G401.6 (cell line): ENCODE measurements at regions not wholly inside any gene's neighbourhood (a gene's known extent, or its start where the extent isn't known, plus 50 kb on each side); places are given as distances from the start of the nearest gene placed in this dataset.

Source experiments
- FAIRE-seq: peaks from 2 replicates; lab custom pipeline; 2012; peaks lifted over from hg19 to GRCh38; lab: Jason Lieb, UNC

DNA sequence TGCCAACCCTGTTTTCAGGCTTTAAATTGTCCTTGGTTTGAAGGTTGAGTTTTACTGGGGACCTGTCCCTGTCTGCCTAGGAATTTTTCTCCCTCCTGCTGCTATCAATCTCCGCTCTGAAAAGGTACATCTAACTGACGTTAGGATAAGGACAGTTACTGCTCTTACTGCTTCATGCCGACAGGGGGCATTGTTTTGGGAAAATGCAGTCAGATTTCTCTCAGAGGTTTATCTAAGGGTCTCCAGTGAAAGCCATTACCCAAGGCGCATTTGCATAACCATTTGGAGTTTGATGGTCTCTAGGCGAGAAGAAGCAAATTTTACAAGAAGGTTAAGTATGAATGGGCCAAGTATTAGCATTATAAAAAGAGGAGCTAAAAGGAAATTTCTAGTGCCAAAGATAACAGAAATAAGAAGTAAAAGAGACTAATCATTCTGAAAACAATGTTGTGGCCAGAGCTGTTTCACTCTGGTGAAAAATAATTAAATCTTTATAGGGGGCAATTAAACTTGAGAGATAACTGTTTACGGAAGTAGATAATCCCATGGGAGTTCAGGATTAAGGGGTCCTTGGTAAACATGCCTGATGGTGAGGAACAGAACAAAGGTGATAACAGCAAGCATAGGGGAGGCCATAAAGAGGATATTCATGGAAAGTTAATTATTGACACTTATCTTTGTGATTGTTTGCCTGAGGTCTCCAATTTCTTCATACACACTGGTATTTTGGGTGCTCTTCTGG, 605.0 kb downstream of the MTRR start:
- no peak for FAIRE-seq

GRCh38 chr5:8474569-8474930, 605.6 kb downstream of the MTRR start:
- FAIRE-seq, result no peak

GRCh38 chr5:8478326-8478725, 609.4 kb downstream of the MTRR start:
- no peak for FAIRE-seq

DNA sequence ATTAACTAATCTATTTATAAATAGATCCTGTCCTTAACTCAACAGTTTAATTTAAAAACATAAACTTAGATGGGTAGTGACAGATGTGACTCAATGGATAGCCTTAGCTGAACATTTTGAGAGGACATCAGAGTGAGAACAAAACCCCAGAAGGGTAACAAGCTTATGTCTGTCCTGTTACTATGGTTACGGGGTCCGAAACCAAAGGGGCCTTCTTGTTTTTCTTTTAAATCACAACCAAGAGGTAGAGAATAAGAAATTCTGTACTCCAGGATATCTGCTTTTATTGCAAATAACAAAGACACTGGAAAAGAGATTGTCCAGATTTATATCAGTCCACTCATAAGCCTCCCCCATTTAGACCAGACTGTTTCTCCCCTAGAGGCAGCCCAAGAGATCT, 612.1 kb downstream of the MTRR start:
- no peak for FAIRE-seq

- FAIRE-seq, result no peak
Observed at GRCh38 chr5:8491254-8491653, 622.3 kb downstream of the MTRR start.

DNA sequence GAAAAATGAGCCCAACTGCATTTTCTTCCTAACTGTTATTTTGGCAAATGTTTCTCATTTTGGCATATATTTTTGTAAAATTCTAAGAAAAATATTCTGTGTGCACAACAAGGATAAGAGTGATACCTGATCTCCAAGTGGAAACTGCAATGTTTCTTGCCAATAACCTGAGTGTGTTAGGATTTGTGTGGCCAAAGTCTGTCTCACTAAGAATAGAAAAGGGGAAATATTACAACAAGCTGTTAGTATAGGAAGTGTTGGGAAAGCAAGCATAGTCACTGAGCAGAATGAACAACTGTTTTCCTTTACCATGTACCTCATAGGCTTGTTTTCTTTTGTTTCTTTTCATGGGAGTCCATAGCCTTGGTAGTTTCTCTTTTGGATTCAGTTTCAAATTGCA, 624.2 kb downstream of the MTRR start:
- no peak for FAIRE-seq

DNA sequence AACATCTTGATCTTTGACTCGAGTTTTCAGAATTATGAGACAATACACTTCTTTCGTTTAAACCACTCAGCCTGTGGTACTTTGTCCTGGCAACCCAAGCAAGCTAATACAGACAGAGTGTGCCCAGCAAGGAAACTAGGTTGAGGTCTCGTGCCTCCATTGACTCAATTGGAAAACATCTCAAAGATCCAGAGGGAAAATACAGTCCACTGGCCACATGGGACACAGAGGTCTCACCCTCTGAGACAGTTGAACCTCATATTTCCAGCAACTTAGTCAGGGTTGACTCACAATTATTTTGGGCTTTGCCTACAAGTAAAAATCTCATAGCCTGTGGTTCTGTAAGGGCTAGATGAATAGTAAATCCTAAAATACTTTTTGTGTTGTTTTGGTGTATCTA, 631.5 kb downstream of the MTRR start:
- no peak for FAIRE-seq

DNA sequence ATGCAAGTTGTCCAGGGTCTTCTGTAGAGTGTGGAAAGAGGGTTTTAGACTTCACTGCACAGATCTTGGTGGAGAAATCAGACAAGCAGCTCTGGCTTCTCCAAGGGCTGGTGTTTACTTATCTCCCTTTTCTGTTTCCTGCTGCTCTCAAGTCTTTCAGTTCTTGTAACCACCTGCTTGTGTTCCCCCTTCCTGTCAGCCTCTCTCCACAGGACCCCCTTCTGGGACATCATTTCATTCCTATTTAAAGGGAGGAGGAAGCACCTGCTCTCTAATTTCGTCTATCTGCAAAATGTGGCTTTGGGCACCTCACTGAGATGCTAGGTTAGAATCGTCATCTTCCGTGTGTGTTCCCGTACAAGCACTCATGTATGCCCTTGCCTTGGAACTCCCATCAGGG, 636.2 kb downstream of the MTRR start:
- no peak for FAIRE-seq

GRCh38 chr5:8508231-8508630, 639.3 kb downstream of the MTRR start:
- FAIRE-seq, result no peak

DNA sequence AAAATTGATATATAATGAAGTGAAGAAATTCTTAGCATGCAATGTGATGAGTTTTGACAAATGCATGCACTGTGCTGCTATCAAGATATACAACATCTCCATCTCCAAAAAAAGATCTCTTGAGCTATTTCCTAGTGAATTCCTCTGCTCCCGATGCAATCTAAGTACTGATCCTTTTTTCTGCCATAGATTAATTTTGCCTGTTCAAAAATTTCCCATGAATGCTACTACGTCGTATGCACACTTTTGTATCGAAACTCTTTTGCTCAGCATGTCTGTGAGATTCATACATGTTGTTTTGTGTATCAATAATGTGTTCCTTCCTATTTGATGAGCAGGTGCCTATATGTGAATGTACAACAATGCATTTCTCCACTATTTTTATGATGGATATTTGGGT, 647.4 kb downstream of the MTRR start:
- no peak for FAIRE-seq

GRCh38 chr5:8517456-8517855, 648.5 kb downstream of the MTRR start:
- FAIRE-seq, result no peak

DNA sequence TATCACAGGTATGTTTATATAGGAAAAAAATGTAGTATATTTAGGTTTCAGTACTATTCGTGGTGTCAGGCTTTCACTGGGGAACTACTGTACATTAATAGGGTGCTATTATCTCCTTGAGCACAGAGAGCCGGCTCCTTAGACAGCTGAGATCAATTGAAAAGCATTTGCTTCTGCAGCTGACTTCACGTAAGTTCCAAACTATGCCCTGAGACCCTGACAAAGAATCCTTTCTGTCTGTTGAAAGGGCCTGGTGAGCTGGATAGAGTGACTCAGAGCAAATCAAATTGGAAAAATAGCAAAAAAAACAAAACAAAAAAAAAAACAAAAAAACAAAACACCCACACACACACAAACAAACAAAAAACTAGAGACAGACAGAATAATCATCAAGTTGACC, 652.0 kb downstream of the MTRR start:
- no peak for FAIRE-seq

DNA sequence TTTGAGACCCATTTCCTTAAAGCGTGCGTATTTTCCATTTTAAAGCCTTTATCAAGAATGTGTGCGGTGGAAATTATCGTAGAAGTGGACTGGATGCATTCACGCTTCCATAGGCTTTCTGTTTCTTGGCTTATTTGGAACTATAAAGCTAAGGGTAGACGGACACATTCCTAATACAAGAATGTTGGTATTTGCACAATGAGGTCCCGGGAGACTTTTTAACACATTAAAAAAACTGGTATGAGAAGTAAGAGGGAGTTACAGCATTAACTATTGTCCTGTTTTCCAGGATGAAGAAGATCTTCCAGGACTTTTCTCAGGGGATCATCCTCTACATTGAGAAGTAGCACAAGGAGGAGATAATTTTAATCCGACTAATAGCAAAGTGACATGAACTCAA, 653.0 kb downstream of the MTRR start:
- FAIRE-seq, result no peak

- FAIRE-seq, result no peak
Observed at GRCh38 chr5:8522646-8523045, 653.7 kb downstream of the MTRR start.

- no peak for FAIRE-seq
Observed at GRCh38 chr5:8523501-8523900, 654.6 kb downstream of the MTRR start.

DNA sequence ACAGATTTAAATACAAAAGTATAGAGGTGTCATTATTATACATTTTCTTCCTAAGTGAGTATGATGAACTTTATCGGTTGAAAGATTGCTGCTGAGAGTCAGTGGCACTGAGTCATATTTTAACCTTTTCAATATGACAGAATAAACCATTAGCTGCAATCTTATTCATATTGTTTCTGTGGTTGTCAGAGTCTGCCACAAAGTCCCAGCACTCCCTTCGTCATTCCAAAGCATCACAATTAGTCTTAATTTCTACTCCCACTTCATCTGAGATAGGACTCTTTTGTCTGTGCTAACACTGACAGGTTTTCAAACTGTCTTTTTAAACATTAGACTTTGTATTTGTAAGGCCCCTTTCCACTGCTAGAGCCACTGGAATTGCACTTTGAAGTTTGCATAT, 656.9 kb downstream of the MTRR start:
- FAIRE-seq, result no peak

GRCh38 chr5:8528106-8528505, 659.2 kb downstream of the MTRR start:
- no peak for FAIRE-seq

DNA sequence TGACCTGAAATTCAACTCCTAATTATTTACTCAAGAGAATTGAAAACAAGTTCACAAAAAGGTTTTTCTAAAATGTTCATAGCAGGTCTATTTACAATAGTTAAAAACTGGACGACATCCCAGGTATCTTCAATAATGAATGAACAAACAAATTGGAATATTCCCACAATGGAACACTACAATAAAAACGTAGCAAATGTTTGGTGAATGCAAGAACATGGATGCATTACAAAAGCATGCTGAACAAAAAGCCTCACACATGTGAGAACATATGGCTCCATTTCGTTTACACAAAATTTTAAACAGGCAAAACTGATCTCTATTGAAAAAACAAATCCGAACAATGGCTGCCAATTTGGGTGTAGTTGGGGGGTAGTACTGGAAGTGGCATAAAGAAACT, 669.9 kb downstream of the MTRR start:
- FAIRE-seq, result no peak

DNA sequence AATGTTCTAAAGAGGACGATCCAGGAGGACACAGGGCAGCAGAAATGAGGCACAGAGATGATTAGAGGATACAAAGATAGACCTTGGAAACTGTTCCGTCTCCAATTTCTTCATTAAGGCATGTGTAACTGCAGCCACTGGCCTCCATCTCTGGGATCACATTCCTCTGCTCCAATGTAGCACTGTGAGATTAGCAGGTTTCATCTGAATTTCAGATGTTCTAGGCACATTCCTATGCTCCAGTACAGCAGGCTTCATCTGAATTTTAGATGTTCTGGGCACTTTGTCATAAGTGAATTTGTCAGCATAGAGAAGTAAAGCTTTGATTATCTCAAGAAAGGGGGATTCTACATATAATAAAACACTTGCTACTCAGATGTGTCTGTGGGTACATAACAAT, 671.4 kb downstream of the MTRR start:
- no peak for FAIRE-seq

GRCh38 chr5:8550921-8551320, 682.0 kb downstream of the MTRR start:
- no peak for FAIRE-seq

- peak; percentile 47 for FAIRE-seq
Observed at GRCh38 chr5:8553364-8553763, 684.4 kb downstream of the MTRR start.

DNA sequence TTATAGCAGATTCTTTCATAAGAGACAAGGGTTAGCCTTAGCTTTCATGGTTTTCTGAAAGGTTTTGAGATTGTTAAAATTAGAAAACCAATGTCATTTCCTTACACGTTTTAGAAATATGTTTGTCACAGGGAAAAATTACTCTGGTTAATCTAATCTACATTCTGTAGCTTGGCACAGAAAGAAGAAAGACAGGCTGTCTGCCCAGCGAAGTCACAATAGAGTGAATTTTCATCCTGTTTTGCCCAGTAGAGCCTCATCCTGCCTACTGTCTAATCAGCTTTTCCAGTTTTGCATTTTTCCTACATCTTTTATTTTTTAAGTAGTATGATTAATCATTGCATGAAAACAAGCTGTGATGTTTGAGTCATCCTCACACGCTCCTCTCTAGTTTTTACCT, 688.8 kb downstream of the MTRR start:
- FAIRE-seq, result no peak

- FAIRE-seq, result no peak
Observed at GRCh38 chr5:8560776-8561175, 691.8 kb downstream of the MTRR start.

- FAIRE-seq, result no peak
Observed at GRCh38 chr5:8561224-8561840, 692.4 kb downstream of the MTRR start.

DNA sequence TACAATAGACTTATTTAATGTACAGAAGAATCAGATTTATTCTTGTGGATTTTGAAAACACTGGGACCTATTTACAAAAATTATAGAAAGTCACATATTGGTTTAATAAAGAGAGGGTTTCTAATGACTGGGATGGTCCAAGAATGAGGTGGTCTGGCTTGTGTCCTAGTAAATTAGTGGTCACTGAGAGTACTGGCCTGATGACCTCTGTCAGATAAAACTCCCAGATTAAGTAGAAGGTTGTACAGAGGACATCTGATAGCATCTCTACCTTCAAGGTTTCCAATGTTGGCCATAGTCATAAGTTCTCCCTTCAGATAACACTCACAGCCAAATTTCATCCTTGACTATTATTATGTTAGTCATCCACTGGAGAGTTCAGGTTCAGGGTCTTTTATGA, 692.9 kb downstream of the MTRR start:
- no peak for FAIRE-seq
